ENCODE measurements at regions not wholly inside any gene's neighbourhood (a gene's known extent, or its start where the extent isn't known, plus 50 kb on each side); places are given as distances from the start of the nearest gene placed in this dataset.

GRCh38 chrX:138763761-138764160 is 52.2 kb upstream of the FGF13 start:
- no peak for TF ChIP-seq EP300 (IDR thresholded peaks at IDR 0.05; ENCODE audit: borderline replicate concordance)
- no peak for TF ChIP-seq TAF1 (IDR thresholded peaks at IDR 0.05; ENCODE audit: low read depth)
- no peak for TF ChIP-seq MAX (IDR thresholded peaks at IDR 0.05)
- no peak for TF ChIP-seq TCF12 (IDR thresholded peaks at IDR 0.05; ENCODE audit: low read depth)
- no peak for TF ChIP-seq USF1 (IDR thresholded peaks at IDR 0.05)
- TF ChIP-seq CREB1 (IDR thresholded peaks at IDR 0.05; ENCODE audit: low read depth), result no peak
- TF ChIP-seq RAD21 (IDR thresholded peaks at IDR 0.05; ENCODE audit: low read depth), result no peak
- no peak for TF ChIP-seq YY1 (IDR thresholded peaks at IDR 0.05; ENCODE audit: low read depth)
